MG63 (cell line): ENCODE measurements at regions not wholly inside any gene's neighbourhood (a gene's known extent, or its start where the extent isn't known, plus 50 kb on each side); places are given as distances from the start of the nearest gene placed in this dataset.

ENCODE experiments used
- DNase-seq: peaks from one replicate; pipeline ENCODE4 v3.0.0-alpha.2; 2020
- H3K27me3 ChIP-seq: fragments of 250-450 bp; sonication (Bioruptor Pico); 2 replicates; pipeline ENCODE4 v1.5.1; 2020; ENCODE audit warnings: mild to moderate bottlenecking, moderate library complexity
- H3K36me3 ChIP-seq: fragments of 250-450 bp; sonication (Bioruptor Pico); 2 replicates; pipeline ENCODE4 v1.5.1; 2020; ENCODE audit warnings: mild to moderate bottlenecking, moderate library complexity
- H3K4me3 ChIP-seq: fragments of 250-450 bp; sonication (Bioruptor Pico); 2 replicates; pipeline ENCODE4 v1.5.1; 2020; ENCODE audit warnings: mild to moderate bottlenecking, moderate library complexity
- H3K9me3 ChIP-seq: fragments of 250-450 bp; sonication (Bioruptor Pico); 2 replicates; pipeline ENCODE4 v1.5.1; 2020; ENCODE audit warnings: mild to moderate bottlenecking, moderate library complexity

- Histone ChIP-seq H3K9me3 (no peaks in the 10 kb centered on the region), H3K4me3 (no peak overlapping the region), H3K27me3 (no peaks in the 10 kb centered on the region), H3K36me3 (no peaks in the 10 kb centered on the region)
- no peak for DNase-seq
Measured at GRCh38 chr12:116502141-116502725, 56.9 kb upstream of the MAP1LC3B2 start.

GRCh38 chr12:116502989-116503496 is 56.1 kb upstream of the MAP1LC3B2 start:
- H3K36me3 ChIP-seq = no peaks in the 10 kb centered on the region
- H3K4me3 ChIP-seq = no peak overlapping the region
- no peak for DNase-seq
- no peaks in the 10 kb centered on the region for H3K27me3 ChIP-seq
- H3K9me3 ChIP-seq = no peaks in the 10 kb centered on the region

- H3K4me3 ChIP-seq = no peak overlapping the region
- no peaks in the 10 kb centered on the region for H3K9me3 ChIP-seq
- DNase-seq = no peak
- no peaks in the 10 kb centered on the region for H3K36me3 ChIP-seq
- H3K27me3 ChIP-seq = no peaks in the 10 kb centered on the region
Measured at GRCh38 chr12:116504438-116504837, 54.7 kb upstream of the MAP1LC3B2 start.

- H3K27me3 ChIP-seq = no peaks in the 10 kb centered on the region
- DNase-seq = no peak
- no peaks in the 10 kb centered on the region for H3K9me3 ChIP-seq
- H3K4me3 ChIP-seq = no peak overlapping the region
- H3K36me3 ChIP-seq = no peaks in the 10 kb centered on the region
Measured at GRCh38 chr12:116506697-116507064, 52.5 kb upstream of the MAP1LC3B2 start.

GRCh38 chr12:116508145-116509121 is 50.7 kb upstream of the MAP1LC3B2 start:
- DNase-seq = peak; percentile 47

More at GRCh38 chr12:116508145-116509121, 50.7 kb upstream of the MAP1LC3B2 start:
- no peaks in the 10 kb centered on the region for H3K36me3 ChIP-seq
- H3K4me3 ChIP-seq = peak overlapping the region; percentile 20; the same call in 1 of the 2 replicates
- H3K9me3 ChIP-seq = no peaks in the 10 kb centered on the region
- no peaks in the 10 kb centered on the region for H3K27me3 ChIP-seq
